GM03348 (cell line): ENCODE measurements at regions not wholly inside any gene's neighbourhood (a gene's known extent, or its start where the extent isn't known, plus 50 kb on each side); places are given as distances from the start of the nearest gene placed in this dataset.

ENCODE experiments used
- DNase-seq: peaks from one replicate; pipeline ENCODE4 v3.0.0; 2012; ENCODE audit warnings: low spot score

GRCh38 chr5:124692950-124693349 lies 53.5 kb downstream of the ZNF608 start:
- no peak for DNase-seq

- DNase-seq: peak; percentile 59
Observed at GRCh38 chr5:124692324-124692723, 54.1 kb downstream of the ZNF608 start.

GRCh38 chr5:124689653-124690052 lies 56.8 kb downstream of the ZNF608 start:
- no peak for DNase-seq

- no peak for DNase-seq
Observed at GRCh38 chr5:124686239-124687004, 60.0 kb downstream of the ZNF608 start.

- DNase-seq: no peak
Observed at GRCh38 chr5:124685404-124685930, 61.0 kb downstream of the ZNF608 start.

GRCh38 chr5:124683917-124684555 lies 62.4 kb downstream of the ZNF608 start:
- DNase-seq: no peak

GRCh38 chr5:124679578-124680199 lies 66.8 kb downstream of the ZNF608 start:
- no peak for DNase-seq

GRCh38 chr5:124678922-124679519 lies 67.4 kb downstream of the ZNF608 start:
- no peak for DNase-seq

GRCh38 chr5:124678468-124678867 lies 68.0 kb downstream of the ZNF608 start:
- DNase-seq: no peak

GRCh38 chr5:124677374-124678351 lies 68.8 kb downstream of the ZNF608 start:
- DNase-seq: peak; percentile 5

GRCh38 chr5:124675931-124676846 lies 70.2 kb downstream of the ZNF608 start:
- no peak for DNase-seq

- no peak for DNase-seq
Observed at GRCh38 chr5:124671193-124671592, 75.2 kb downstream of the ZNF608 start.

- DNase-seq: no peak
Observed at GRCh38 chr5:124670722-124671184, 75.7 kb downstream of the ZNF608 start.

- peak; percentile 48 for DNase-seq
Observed at GRCh38 chr5:124669956-124670721, 76.3 kb downstream of the ZNF608 start.

GRCh38 chr5:124669300-124669648 lies 77.2 kb downstream of the ZNF608 start:
- no peak for DNase-seq

GRCh38 chr5:124668353-124669299 lies 77.8 kb downstream of the ZNF608 start:
- no peak for DNase-seq

GRCh38 chr5:124665625-124666024 lies 80.8 kb downstream of the ZNF608 start:
- no peak for DNase-seq

- DNase-seq: no peak
Observed at GRCh38 chr5:124665035-124665434, 81.4 kb downstream of the ZNF608 start.
